HEK293 (cell line): ENCODE measurements at regions not wholly inside any gene's neighbourhood (a gene's known extent, or its start where the extent isn't known, plus 50 kb on each side); places are given as distances from the start of the nearest gene placed in this dataset.

Experiments used
- CTCF ChIA-PET: fragments of 350-600 bp; formaldehyde crosslinking; extraction: SDS; loops from one replicate; lab custom pipeline; 2021; ENCODE audit warnings: antibody characterized with exemption; lab: Yijun Ruan, JAX
- POLR2A ChIA-PET: fragments of 300-600 bp; formaldehyde crosslinking; extraction: SDS; loops from one replicate; lab custom pipeline; 2020; ENCODE audit warnings: antibody characterized with exemption, inconsistent platforms; lab: Yijun Ruan, JAX
- H3K27ac ChIP-seq: fragments of 200-500 bp; sonication (Bioruptor generic); 2 replicates; pipeline ENCODE4 v1.5.1; 2014; ENCODE audit warnings: low read depth, low read length, control low read depth, inconsistent platforms; ENCODE audit errors: extremely low read depth
- H3K36me3 ChIP-seq, 2 experiments: fragments of 200-500 bp in 1 of 2; sonication (Bioruptor generic) in 1 of 2; 1 replicate in 1 of 2; 2 replicates in 1 of 2; pipeline ENCODE4 v1.5.1; 2014 to 2017; ENCODE audit warnings: inconsistent platforms in 2 of 2, low read length in 2 of 2; ENCODE audit not compliant: control insufficient read depth in 2 of 2, insufficient read depth in 1 of 2
- H3K4me1 ChIP-seq: fragments of 200-500 bp; sonication (Bioruptor generic); 2 replicates; pipeline ENCODE4 v1.5.1; 2014; ENCODE audit warnings: mild to moderate bottlenecking, low read length, inconsistent platforms; ENCODE audit not compliant: control insufficient read depth, insufficient read depth
- H3K4me3 ChIP-seq: 2 replicates; pipeline ENCODE4 v1.5.1; 2011; ENCODE audit warnings: low read depth, mild to moderate bottlenecking, control low read depth, low read length, moderate library complexity
- H3K9me3 ChIP-seq: fragments of 200-500 bp; sonication (Bioruptor generic); 2 replicates; pipeline ENCODE4 v1.5.1; 2014; ENCODE audit warnings: low read depth, low read length, inconsistent platforms; ENCODE audit not compliant: control insufficient read depth, insufficient read depth
- BCL11B ChIP-seq: fragments of 450-650 bp; formaldehyde crosslinking; IDR thresholded peaks from 2 replicates; pipeline ENCODE4 v1.5.1; 2016; ENCODE audit warnings: low read depth, missing biosample characterization, missing genetic modification characterization
- GLIS2 ChIP-seq: fragments of 450-650 bp; formaldehyde crosslinking; IDR thresholded peaks from 2 replicates; pipeline ENCODE4 v1.5.1; 2016; ENCODE audit warnings: missing biosample characterization, missing genetic modification characterization
- MZF1 ChIP-seq: fragments of 450-650 bp; formaldehyde crosslinking; IDR thresholded peaks from 2 replicates; pipeline ENCODE4 v1.5.1; 2017; ENCODE audit warnings: missing biosample characterization, missing genetic modification characterization, borderline replicate concordance
- PRDM4 ChIP-seq: fragments of 450-650 bp; formaldehyde crosslinking; IDR thresholded peaks from 2 replicates; pipeline ENCODE4 v1.5.1; 2017; ENCODE audit warnings: missing biosample characterization, missing genetic modification characterization
- SALL2 ChIP-seq: fragments of 450-650 bp; formaldehyde crosslinking; IDR thresholded peaks from 2 replicates; pipeline ENCODE4 v1.5.0; 2017; ENCODE audit warnings: missing biosample characterization, mild to moderate bottlenecking, missing genetic modification characterization, borderline replicate concordance
- SCRT1 ChIP-seq: fragments of 450-650 bp; formaldehyde crosslinking; IDR thresholded peaks from 2 replicates; pipeline ENCODE4 v1.5.1; 2016; ENCODE audit warnings: missing biosample characterization, missing genetic modification characterization, borderline replicate concordance
- TSHZ1 ChIP-seq: fragments of 450-650 bp; formaldehyde crosslinking; IDR thresholded peaks from 2 replicates; pipeline ENCODE4 v1.5.1; 2016; ENCODE audit warnings: missing biosample characterization, missing genetic modification characterization, borderline replicate concordance
- ZBTB26 ChIP-seq: fragments of 450-650 bp; formaldehyde crosslinking; optimal IDR thresholded peaks from 2 replicates; pipeline ENCODE3; 2016; ENCODE audit warnings: missing biosample characterization, mild to moderate bottlenecking, missing genetic modification characterization
- ZBTB48 ChIP-seq: fragments of 450-650 bp; formaldehyde crosslinking; IDR thresholded peaks from 2 replicates; pipeline ENCODE4 v1.5.1; 2016; ENCODE audit warnings: missing biosample characterization, missing genetic modification characterization
- ZNF10 ChIP-seq: fragments of 450-650 bp; formaldehyde crosslinking; IDR thresholded peaks from 2 replicates; pipeline ENCODE4 v1.5.1; 2017; ENCODE audit warnings: missing biosample characterization, missing genetic modification characterization
- ZNF114 ChIP-seq: fragments of 450-650 bp; formaldehyde crosslinking; IDR thresholded peaks from 2 replicates; pipeline ENCODE4 v1.5.0; 2017; ENCODE audit warnings: missing biosample characterization, missing genetic modification characterization
- ZNF155 ChIP-seq: fragments of 450-650 bp; formaldehyde crosslinking; IDR thresholded peaks from 2 replicates; pipeline ENCODE4 v1.5.1; 2016; ENCODE audit warnings: missing biosample characterization, missing genetic modification characterization
- ZNF184 ChIP-seq: fragments of 450-650 bp; IDR thresholded peaks from 2 replicates; pipeline ENCODE4 v1.5.1; 2018; ENCODE audit warnings: missing biosample characterization, mild to moderate bottlenecking, missing genetic modification characterization
- ZNF214 ChIP-seq: fragments of 450-650 bp; formaldehyde crosslinking; IDR thresholded peaks from 2 replicates; pipeline ENCODE4 v1.5.1; 2017; ENCODE audit warnings: missing biosample characterization, mild to moderate bottlenecking, missing genetic modification characterization, borderline replicate concordance
- ZNF223 ChIP-seq: fragments of 450-650 bp; formaldehyde crosslinking; IDR thresholded peaks from 2 replicates; pipeline ENCODE4 v1.5.1; 2016; ENCODE audit warnings: missing biosample characterization, missing genetic modification characterization
- ZNF266 ChIP-seq: fragments of 450-650 bp; formaldehyde crosslinking; IDR thresholded peaks from 2 replicates; pipeline ENCODE4 v1.5.1; 2016; ENCODE audit warnings: missing biosample characterization, missing genetic modification characterization, low read depth
- ZNF350 ChIP-seq: fragments of 450-650 bp; formaldehyde crosslinking; IDR thresholded peaks from 2 replicates; pipeline ENCODE4 v1.5.0; 2017; ENCODE audit warnings: missing biosample characterization, mild to moderate bottlenecking, missing genetic modification characterization
- ZNF354C ChIP-seq: fragments of 450-650 bp; formaldehyde crosslinking; IDR thresholded peaks from 2 replicates; pipeline ENCODE4 v1.5.1; 2016; ENCODE audit warnings: missing biosample characterization, missing genetic modification characterization, low read depth, borderline replicate concordance
- ZNF391 ChIP-seq: fragments of 450-650 bp; formaldehyde crosslinking; IDR thresholded peaks from 2 replicates; pipeline ENCODE4 v1.5.1; 2016; ENCODE audit warnings: low read depth, missing biosample characterization, missing genetic modification characterization, borderline replicate concordance
- ZNF423 ChIP-seq: fragments of 450-650 bp; formaldehyde crosslinking; IDR thresholded peaks from 2 replicates; pipeline ENCODE4 v1.5.1; 2016; ENCODE audit warnings: missing biosample characterization, missing genetic modification characterization
- ZNF658 ChIP-seq: fragments of 450-650 bp; formaldehyde crosslinking; IDR thresholded peaks from 2 replicates; pipeline ENCODE4; 2016; ENCODE audit warnings: missing biosample characterization, missing genetic modification characterization
- ZNF670 ChIP-seq: fragments of 450-650 bp; formaldehyde crosslinking; IDR thresholded peaks from 2 replicates; pipeline ENCODE4 v1.5.1; 2016; ENCODE audit warnings: missing biosample characterization, missing genetic modification characterization, low read depth
- ZNF776 ChIP-seq: fragments of 450-650 bp; formaldehyde crosslinking; IDR thresholded peaks from 2 replicates; pipeline ENCODE4 v1.5.0; 2017; ENCODE audit warnings: missing biosample characterization, missing genetic modification characterization, borderline replicate concordance
- ZNF792 ChIP-seq: fragments of 450-650 bp; formaldehyde crosslinking; IDR thresholded peaks from 2 replicates; pipeline ENCODE4 v1.5.1; 2016; ENCODE audit warnings: missing biosample characterization, missing genetic modification characterization
- ZSCAN30 ChIP-seq: fragments of 450-650 bp; IDR thresholded peaks from 2 replicates; pipeline ENCODE4 v1.5.1; 2018; ENCODE audit warnings: missing biosample characterization, mild to moderate bottlenecking, missing genetic modification characterization, moderate library complexity

GRCh38 chr2:12287220-12287751, 429.4 kb upstream of the TRIB2 start (continued):
- TF ChIP-seq PRDM4 (tag by site-specific recombination) (no peak), MZF1 (tag by site-specific recombination) (no peak), ZNF423 (tag by site-specific recombination) (no peak), ZNF670 (tag by site-specific recombination) (no peak), ZNF184 (no peak), ZNF792 (tag by site-specific recombination) (no peak)

- Histone ChIP-seq H3K36me3 (no peaks in the 10 kb centered on the region), H3K27ac (no peak overlapping the region; the same call in 1 of the 2 replicates), H3K4me1 (peaks cover 13% of the 10 kb centered on the region; the same call in 1 of the 2 replicates), H3K9me3 (no peaks in the 10 kb centered on the region), H3K4me3 (no peak overlapping the region)
- TF ChIP-seq ZNF354C (tag by site-specific recombination) (no peak), ZNF266 (tag by site-specific recombination) (no peak), ZBTB48 (tag by site-specific recombination) (no peak), SALL2 (tag by site-specific recombination) (no peak), ZBTB26 (tag by site-specific recombination) (no peak), ZSCAN30 (no peak), ZNF10 (tag by site-specific recombination) (no peak), ZNF155 (tag by site-specific recombination) (no peak), ZNF114 (no peak), GLIS2 (tag by site-specific recombination) (no peak), ZNF391 (no peak)
- ChIA-PET POLR2A (no interaction called here), CTCF (interaction anchor here (1.2 kb wide), 1 partner anchor 428 kb away, joined by 5 read pairs; no protein-coding TSS in a partner anchor)
These were observed 428.7 kb upstream of the TRIB2 start for GRCh38 chr2:12288048-12288447.

GRCh38 chr2:12289120-12289802, 427.5 kb upstream of the TRIB2 start:
- H3K27ac ChIP-seq, result no peak overlapping the region
- TF ChIP-seq SCRT1 (tag by site-specific recombination) (no peak), ZNF658 (tag by site-specific recombination) (no peak), TSHZ1 (no peak), BCL11B (tag by site-specific recombination) (no peak), ZNF223 (no peak), ZNF214 (tag by site-specific recombination) (no peak), ZNF391 (no peak), ZNF776 (no peak), ZNF350 (no peak)

More at GRCh38 chr2:12289120-12289802, 427.5 kb upstream of the TRIB2 start:
- POLR2A ChIA-PET, result no interaction called here
- no peaks in the 10 kb centered on the region for H3K36me3 ChIP-seq
- peaks cover 13% of the 10 kb centered on the region; the same call in 1 of the 2 replicates for H3K4me1 ChIP-seq
- H3K9me3 ChIP-seq, result no peaks in the 10 kb centered on the region
- H3K4me3 ChIP-seq, result no peak overlapping the region
- CTCF ChIA-PET, result no interaction called here
